PC-3 (cell line): ENCODE measurements at regions not wholly inside any gene's neighbourhood (a gene's known extent, or its start where the extent isn't known, plus 50 kb on each side); places are given as distances from the start of the nearest gene placed in this dataset.

Source experiments
- ATAC-seq: fragments of 200-7000 bp; cut with Tn5 transposase; 2 replicates; pipeline ENCODE4 v1.9.1; 2020; ENCODE audit warnings: mild to moderate bottlenecking, moderate library complexity
- BruUV-seq: library from RNA; stranded (reverse); fragments of 400-500 nt; replicated peaks from 2 replicates; lab custom pipeline; 2021; lab: Mats Ljungman, UMichigan
- CTCF ChIA-PET: fragments of 300-600 bp; sonication (Branson Sonifier 250); formaldehyde crosslinking; loops from one replicate; lab custom pipeline; 2022; ENCODE audit warnings: antibody characterized with exemption; lab: Charles Lee
- POLR2A ChIA-PET: fragments of 300-600 bp; sonication (Branson Sonifier 250); formaldehyde crosslinking; loops from one replicate; lab custom pipeline; 2022; ENCODE audit warnings: antibody characterized with exemption; ENCODE audit not compliant: unreplicated experiment; lab: Charles Lee
- DNase-seq: peaks from one replicate; pipeline ENCODE4 v3.0.0-alpha.2; 2015
- H2AFZ ChIP-seq: fragments of 300-600 bp; sonication (generic); 2 replicates; pipeline ENCODE4 v1.6.0; 2016; ENCODE audit warnings: antibody characterized with exemption, low read length
- H3F3A ChIP-seq: fragments of 300-600 bp; sonication (generic); one replicate; pipeline ENCODE4 v1.6.0; 2017; ENCODE audit warnings: antibody characterized with exemption, low read length, control low read depth, mild to moderate bottlenecking; ENCODE audit not compliant: unreplicated experiment
- H3K27ac ChIP-seq: fragments of 300-600 bp; sonication (generic); 2 replicates; pipeline ENCODE4 v1.5.1; 2016; ENCODE audit warnings: mild to moderate bottlenecking, low read length
- H3K27me3 ChIP-seq: fragments of 300-600 bp; sonication (generic); 2 replicates; pipeline ENCODE4 v1.6.1; 2016; ENCODE audit warnings: low read length, mixed read lengths
- H3K36me3 ChIP-seq: fragments of 300-600 bp; sonication (generic); 2 replicates; pipeline ENCODE4 v1.6.1; 2016; ENCODE audit warnings: low read depth, mixed run types, low read length, mixed read lengths
- H3K4me1 ChIP-seq: fragments of 300-600 bp; sonication (generic); 2 replicates; pipeline ENCODE4 v1.5.1; 2016; ENCODE audit warnings: low read length; ENCODE audit not compliant: insufficient read depth
- H3K4me2 ChIP-seq: fragments of 300-600 bp; sonication (generic); 2 replicates; pipeline ENCODE4 v1.6.0; 2016; ENCODE audit warnings: low read length
- H3K4me3 ChIP-seq: fragments of 300-600 bp; sonication (generic); 2 replicates; pipeline ENCODE4 v1.5.1; 2016; ENCODE audit warnings: mild to moderate bottlenecking, low read length, mixed read lengths
- H3K79me2 ChIP-seq: fragments of 300-600 bp; sonication (generic); 2 replicates; pipeline ENCODE4 v1.6.1; 2017; ENCODE audit warnings: low read length, mixed read lengths
- H3K9ac ChIP-seq: fragments of 300-600 bp; sonication (generic); 2 replicates; pipeline ENCODE4 v1.6.0; 2016; ENCODE audit warnings: mild to moderate bottlenecking, low read length
- H3K9me2 ChIP-seq: fragments of 300-600 bp; sonication (generic); replicated peaks from 2 replicates; pipeline ENCODE4 v1.6.1; 2016; ENCODE audit warnings: mixed run types, low read length, mixed read lengths
- H3K9me3 ChIP-seq: fragments of 300-600 bp; sonication (generic); 2 replicates; pipeline ENCODE4 v1.6.1; 2016; ENCODE audit warnings: low read length, mixed read lengths
- H4K20me1 ChIP-seq: fragments of 300-600 bp; sonication (generic); 2 replicates; pipeline ENCODE4 v1.6.1; 2016; ENCODE audit warnings: low read length, mixed read lengths
- EZH2 ChIP-seq: fragments of 300-600 bp; sonication (generic); IDR thresholded peaks from one replicate; pipeline ENCODE4 v1.6.1; 2017; ENCODE audit warnings: antibody characterized with exemption, mild to moderate bottlenecking, low read length; ENCODE audit not compliant: unreplicated experiment
- EZH2phosphoT487 ChIP-seq: fragments of 300-600 bp; sonication (generic); IDR thresholded peaks from 2 replicates; pipeline ENCODE4 v1.6.1; 2018; ENCODE audit warnings: mild to moderate bottlenecking, antibody characterized with exemption, low read length, borderline replicate concordance
- intact Hi-C: fragments of 100-400 bp; cut with micrococcal nuclease; formaldehyde crosslinking; loops from 2 replicates; pipeline ENCODE4 v1.9.0; 2023
- TF ChIP-seq, protein P1 (sequence below): fragments of 300-600 bp; sonication (generic); conservative IDR thresholded peaks from 2 replicates; pipeline ENCODE4 v1.5.1; 2017; ENCODE audit warnings: antibody characterized with exemption, low read depth, mild to moderate bottlenecking, low read length

DNA sequence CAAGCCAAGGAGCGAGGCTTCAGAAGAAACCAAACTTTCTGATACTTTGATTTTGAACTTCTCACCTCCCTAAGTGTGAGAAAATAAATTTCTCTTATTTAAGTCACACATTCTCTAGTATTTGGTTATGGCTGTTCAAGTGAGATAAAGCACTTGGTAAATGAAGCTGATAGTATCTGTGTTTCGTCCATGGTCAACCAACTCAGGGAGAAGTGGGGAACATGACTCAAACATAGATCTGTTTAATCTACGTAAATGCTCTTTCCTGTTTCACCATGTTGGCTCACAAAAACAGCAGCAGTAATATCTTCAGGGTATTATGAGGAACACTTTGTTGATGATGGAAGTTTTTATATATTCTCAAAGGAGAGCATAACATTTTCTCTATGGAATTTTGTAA is 2167.2 kb upstream of the C9orf72 start:
- Histone ChIP-seq H2AFZ (no peak overlapping the region), H3K36me3 (no peaks in the 10 kb centered on the region), H3K27ac (no peak overlapping the region), H3K9ac (no peak overlapping the region), H3K9me3 (no peaks in the 10 kb centered on the region), H3K79me2 (no peaks in the 10 kb centered on the region), H3K9me2 (no peaks in the 10 kb centered on the region), H3K27me3 (no peaks in the 10 kb centered on the region), H4K20me1 (no peaks in the 10 kb centered on the region), H3K4me1 (no peaks in the 10 kb centered on the region), H3K4me3 (no peak overlapping the region), H3K4me2 (no peak overlapping the region), H3F3A (no peaks in the 10 kb centered on the region)
- DNase-seq (no peak), ATAC-seq (no peak)
- TF ChIP-seq EZH2 (no peak), EZH2phosphoT487 (no peak)
- TF ChIP-seq, protein P1, sequence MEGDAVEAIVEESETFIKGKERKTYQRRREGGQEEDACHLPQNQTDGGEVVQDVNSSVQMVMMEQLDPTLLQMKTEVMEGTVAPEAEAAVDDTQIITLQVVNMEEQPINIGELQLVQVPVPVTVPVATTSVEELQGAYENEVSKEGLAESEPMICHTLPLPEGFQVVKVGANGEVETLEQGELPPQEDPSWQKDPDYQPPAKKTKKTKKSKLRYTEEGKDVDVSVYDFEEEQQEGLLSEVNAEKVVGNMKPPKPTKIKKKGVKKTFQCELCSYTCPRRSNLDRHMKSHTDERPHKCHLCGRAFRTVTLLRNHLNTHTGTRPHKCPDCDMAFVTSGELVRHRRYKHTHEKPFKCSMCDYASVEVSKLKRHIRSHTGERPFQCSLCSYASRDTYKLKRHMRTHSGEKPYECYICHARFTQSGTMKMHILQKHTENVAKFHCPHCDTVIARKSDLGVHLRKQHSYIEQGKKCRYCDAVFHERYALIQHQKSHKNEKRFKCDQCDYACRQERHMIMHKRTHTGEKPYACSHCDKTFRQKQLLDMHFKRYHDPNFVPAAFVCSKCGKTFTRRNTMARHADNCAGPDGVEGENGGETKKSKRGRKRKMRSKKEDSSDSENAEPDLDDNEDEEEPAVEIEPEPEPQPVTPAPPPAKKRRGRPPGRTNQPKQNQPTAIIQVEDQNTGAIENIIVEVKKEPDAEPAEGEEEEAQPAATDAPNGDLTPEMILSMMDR, result no peak
- ChIA-PET CTCF (no interaction called here), POLR2A (no interaction called here)
- intact Hi-C loops, result no loop called here
- no TSS peak for BruUV-seq

DNA sequence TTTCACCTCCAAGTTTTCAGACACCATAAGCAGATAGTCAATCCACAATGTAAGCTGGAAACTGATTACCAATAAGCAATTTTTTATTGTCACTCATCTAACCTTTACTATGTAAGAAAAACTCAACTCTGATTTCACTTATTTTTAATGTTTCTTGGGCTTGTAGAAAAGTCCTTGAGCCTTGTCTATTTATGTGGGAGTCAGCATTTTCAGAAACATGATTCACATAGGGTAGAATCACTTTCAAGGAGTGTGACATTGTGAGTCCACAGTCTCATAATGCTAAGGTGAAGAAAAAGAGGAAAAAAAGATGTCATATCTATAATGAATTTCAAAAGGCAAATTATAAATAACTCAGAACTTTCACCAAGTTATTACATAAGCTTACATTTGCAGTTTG is 2167.9 kb upstream of the C9orf72 start:
- Histone ChIP-seq H3K9me2 (no peaks in the 10 kb centered on the region), H3K4me2 (no peak overlapping the region), H3K79me2 (no peaks in the 10 kb centered on the region), H3K27me3 (no peaks in the 10 kb centered on the region), H3F3A (no peaks in the 10 kb centered on the region), H4K20me1 (no peaks in the 10 kb centered on the region), H3K9ac (no peak overlapping the region), H3K27ac (no peak overlapping the region), H3K9me3 (no peaks in the 10 kb centered on the region), H3K4me3 (no peak overlapping the region), H2AFZ (no peak overlapping the region), H3K4me1 (no peaks in the 10 kb centered on the region), H3K36me3 (no peaks in the 10 kb centered on the region)
- TF ChIP-seq, protein P1, result no peak
- TF ChIP-seq EZH2phosphoT487 (no peak), EZH2 (no peak)
- intact Hi-C loops, result no loop called here
- CTCF ChIA-PET, result no interaction called here
- DNase-seq (no peak), ATAC-seq (no peak)
- no TSS peak for BruUV-seq
- POLR2A ChIA-PET, result no interaction called here

DNA sequence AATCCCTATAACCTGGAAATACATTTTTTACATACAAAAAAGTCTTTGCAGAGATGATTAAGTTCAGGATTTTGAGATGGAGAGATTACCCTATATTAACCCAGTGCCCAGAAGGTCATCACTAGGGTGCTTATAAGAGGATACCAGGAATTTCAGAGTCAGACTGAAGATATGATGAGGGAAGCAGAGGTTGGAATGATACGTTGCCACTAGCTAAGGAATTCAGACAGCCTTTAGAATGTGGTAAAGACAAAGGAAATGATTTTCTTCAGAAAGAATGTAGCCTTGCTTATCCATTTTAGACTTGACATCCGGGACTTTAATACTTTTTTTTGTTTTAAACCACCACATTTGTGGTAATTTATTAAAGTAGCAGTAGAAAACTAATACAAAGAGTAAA is 2176.8 kb upstream of the C9orf72 start:
- Histone ChIP-seq H3K9ac (no peak overlapping the region), H2AFZ (no peak overlapping the region), H3K36me3 (no peaks in the 10 kb centered on the region), H3K27me3 (no peaks in the 10 kb centered on the region), H3K27ac (no peak overlapping the region), H3K9me3 (no peaks in the 10 kb centered on the region), H4K20me1 (no peaks in the 10 kb centered on the region), H3K4me3 (no peak overlapping the region), H3K4me1 (no peaks in the 10 kb centered on the region), H3F3A (no peaks in the 10 kb centered on the region), H3K4me2 (no peak overlapping the region), H3K79me2 (no peaks in the 10 kb centered on the region), H3K9me2 (no peaks in the 10 kb centered on the region)
- ATAC-seq (no peak), DNase-seq (no peak)
- ChIA-PET CTCF (no interaction called here), POLR2A (no interaction called here)
- intact Hi-C loops, result no loop called here
- no TSS peak for BruUV-seq
- TF ChIP-seq EZH2phosphoT487 (no peak), EZH2 (no peak)
- TF ChIP-seq, protein P1, result no peak
